HUDEP-2 (cell line): ENCODE measurements at regions not wholly inside any gene's neighbourhood (a gene's known extent, or its start where the extent isn't known, plus 50 kb on each side); places are given as distances from the start of the nearest gene placed in this dataset.

Experiments used
- DNase-seq, 76 experiments: peaks; one replicate each; lab custom pipeline; 2025; ENCODE audit not compliant: unreplicated experiment in 76 of 76; lab: John Stamatoyannopoulos, UW

DNA sequence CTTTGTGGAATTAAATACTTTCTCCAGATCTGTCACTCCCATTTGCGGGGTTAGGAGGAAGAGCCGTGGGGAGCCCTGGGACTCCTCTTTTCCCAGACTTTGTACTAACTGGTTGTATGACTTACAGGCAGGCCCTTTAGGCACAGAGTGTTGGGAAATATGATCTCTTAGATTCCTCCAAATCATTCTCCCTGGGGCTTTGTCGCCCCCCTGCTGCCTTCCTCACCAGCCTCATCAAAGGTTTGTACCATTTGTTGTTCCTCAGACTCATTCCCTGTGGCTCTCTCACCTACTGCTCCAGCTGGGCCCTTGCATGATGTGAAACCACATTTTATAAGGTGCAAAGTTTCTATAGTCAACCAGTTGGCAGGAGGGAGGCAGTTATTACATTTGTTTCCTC, 56.4 kb downstream of the CRYGS start:
- no peak for DNase-seq

- DNase-seq = no peak
Measured at GRCh38 chr3:186487037-186487436, 57.1 kb downstream of the CRYGS start.

DNA sequence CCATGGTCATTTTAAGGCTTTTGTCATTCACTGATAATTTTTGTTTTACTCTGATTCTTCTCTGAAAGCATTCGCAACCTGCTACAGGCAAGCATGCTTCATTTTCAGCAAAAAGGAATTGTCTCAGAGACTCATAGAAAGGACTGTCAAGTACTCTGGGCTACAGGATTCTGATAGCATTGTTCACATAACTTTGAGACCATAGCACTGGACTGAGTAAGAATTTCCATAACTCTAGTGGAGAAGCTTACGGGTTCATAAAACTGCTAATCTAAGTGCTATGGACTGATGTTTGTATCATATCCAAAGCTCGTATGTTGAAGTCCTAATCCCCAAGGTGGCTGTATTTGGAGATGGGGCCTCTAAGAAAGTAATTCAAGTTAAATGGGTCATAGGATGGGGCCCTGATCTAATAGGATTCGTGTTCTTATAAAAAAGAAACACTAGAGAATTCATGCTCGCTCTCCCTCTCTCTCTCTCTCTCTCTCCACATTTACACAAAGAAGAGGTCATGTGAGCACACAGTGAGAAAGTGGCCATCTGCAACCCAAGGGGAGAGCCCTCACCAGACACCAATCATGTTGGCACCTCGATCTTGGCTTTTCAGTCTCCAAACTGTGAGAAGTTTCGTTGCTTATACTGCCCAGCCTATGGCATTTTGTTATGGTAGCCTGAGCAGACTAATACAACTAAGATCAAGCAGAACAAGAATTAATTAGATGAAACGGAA, 60.4 kb downstream of the CRYGS start:
- DNase-seq = no peak

DNA sequence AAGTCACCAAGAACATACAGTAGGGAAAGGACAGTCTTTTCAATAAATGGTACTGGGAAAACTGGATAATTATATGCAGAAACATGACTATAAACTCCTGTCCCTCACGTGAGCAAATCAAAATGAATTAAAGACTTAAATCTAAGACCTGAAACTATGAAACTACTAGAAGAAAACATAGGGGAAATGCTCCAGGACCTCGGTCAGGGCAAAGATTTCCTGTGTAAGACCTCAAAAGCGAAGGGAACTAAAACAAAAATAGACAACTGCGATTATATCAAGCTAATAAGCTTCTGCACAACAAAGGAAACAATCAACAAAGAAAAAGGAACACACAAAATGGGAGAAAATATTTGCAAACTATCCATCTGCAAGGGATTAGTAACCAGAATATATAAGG, 62.7 kb downstream of the CRYGS start:
- DNase-seq = no peak

DNA sequence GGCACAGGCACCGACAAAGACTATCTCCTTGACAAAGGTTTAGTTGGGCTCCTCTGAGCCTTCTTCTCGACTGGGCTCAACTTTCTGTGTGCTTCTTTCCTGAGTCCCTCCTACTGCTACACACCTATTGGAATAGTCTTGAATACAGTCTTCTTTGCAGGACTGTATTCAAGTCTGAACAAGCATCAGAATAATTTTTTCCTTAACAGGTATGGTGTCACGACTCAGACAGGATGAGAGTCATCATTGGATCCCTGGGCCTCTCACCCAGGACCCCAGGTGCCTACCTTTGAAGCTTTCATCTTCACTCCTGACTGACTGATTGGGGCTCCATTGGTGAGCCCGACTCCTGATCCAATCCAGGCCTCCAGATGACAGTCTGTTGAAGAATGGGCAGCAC, 66.3 kb downstream of the CRYGS start:
- no peak for DNase-seq

GRCh38 chr3:186477033-186477432, 67.1 kb downstream of the CRYGS start:
- DNase-seq = no peak

- no peak for DNase-seq
Measured at GRCh38 chr3:186476541-186476940, 67.6 kb downstream of the CRYGS start.

DNA sequence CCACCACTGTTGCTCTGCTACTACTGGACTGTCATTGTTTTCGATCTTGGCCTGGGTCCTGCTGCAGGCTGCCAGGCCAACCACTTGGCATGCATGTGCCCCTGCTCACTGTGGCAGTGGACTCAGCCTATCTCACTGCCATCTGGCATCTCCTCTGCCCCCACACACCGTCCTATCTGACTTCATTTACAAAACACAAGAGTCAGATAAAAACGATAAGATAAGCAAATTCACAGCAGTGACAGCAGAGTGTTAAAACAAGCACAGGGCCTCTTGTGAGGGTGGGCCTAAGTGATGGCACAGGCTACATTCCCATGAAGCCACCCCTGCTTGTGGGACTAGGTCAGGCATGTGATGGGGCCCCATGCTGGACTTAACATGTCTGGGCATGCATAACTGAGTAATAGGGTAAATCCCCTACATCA, 68.1 kb downstream of the CRYGS start:
- peak in 1 of 76 experiments; percentile 8 for DNase-seq

DNA sequence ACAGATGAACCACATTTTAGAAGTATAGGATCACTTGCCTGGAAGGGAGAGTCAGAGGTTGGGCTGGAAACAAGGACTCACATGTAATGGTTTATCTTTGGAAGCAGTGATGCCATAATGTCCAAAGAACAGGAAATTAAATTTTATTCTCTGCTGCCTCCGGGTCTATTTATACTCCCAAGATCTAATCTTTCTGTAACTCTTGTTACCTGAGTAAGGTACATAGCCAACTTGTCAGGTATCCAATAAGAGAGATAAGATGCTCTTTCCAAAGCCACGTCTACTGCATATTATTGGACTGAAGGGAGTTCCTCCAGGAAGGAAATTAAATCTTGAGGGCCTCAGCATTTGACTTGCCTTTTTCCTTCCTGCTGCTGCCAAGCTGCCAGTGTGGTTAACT, 71.0 kb downstream of the CRYGS start:
- DNase-seq = no peak

DNA sequence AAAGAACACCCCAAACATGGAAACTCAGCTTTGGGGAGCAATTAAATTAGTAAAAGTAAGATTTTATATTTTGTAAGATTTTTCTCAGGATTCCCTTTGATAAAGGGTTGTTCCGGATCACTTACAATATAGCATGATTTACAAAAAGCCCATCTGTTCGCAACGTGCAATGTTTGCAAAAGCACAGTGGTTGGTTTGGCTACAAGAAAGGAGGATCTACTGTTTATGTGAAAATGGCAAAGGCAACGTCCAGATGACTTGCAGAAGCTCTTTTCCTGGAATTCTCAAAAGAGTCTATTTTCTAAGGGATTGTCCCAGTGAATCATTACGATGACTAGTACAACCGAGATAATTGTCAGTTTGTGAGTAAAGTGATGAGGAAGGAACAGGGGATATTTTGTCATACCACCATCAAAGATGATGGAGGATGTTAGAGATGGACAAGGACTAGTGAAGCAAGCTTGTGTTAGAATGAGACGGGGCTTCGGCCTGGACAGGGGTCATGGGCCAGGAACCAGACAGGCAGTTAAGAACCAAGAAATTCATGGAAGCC, 71.6 kb downstream of the CRYGS start:
- no peak for DNase-seq

DNA sequence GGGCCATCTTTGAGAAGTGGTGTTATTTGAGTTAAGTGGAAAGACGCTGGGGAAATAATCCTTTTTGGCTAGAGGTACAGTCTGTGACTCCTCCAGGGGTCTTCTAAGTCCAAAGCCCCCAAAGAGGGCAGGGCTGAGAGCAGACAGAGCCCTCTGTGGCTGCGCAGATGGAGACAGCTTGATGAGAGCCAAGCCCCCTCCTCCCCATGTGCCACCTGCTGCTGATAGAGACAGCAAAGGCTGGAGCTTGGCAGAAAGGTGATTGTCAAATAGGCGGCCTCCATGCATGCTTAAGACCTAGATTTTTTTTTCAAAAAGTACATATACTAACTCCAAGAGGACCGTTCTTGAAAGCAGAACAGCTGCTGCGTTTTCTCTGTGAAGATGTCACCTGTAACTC, 72.4 kb downstream of the CRYGS start:
- DNase-seq = no peak

- DNase-seq = no peak
Measured at GRCh38 chr3:186469525-186469924, 74.7 kb downstream of the CRYGS start.

DNA sequence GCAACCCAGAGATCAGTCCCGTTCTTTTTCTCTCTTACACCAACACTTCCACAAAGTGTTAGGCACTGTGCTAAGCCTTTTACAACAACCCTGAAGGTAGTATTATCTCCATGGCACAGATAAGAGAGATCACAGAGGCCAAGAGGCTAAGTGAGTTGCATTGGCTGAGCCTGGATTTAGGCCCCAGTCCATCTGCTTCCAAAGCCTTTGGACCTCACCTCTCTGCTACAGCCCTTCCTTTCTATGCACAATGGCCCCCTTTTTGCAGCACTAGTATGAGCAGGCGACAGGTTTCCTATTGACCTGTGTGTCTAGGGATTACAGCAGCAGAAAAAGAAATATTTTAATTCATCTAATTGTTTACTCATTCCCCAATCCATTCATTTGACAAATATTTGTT, 76.2 kb downstream of the CRYGS start:
- DNase-seq = no peak

GRCh38 chr3:186466391-186466974, 77.7 kb downstream of the CRYGS start:
- DNase-seq = no peak

GRCh38 chr3:186465508-186465907, 78.7 kb downstream of the CRYGS start:
- DNase-seq = no peak

GRCh38 chr3:186464424-186465093, 79.6 kb downstream of the CRYGS start:
- peak in 4 of 76 experiments; percentile 4 to 13 (median 11) for DNase-seq

DNA sequence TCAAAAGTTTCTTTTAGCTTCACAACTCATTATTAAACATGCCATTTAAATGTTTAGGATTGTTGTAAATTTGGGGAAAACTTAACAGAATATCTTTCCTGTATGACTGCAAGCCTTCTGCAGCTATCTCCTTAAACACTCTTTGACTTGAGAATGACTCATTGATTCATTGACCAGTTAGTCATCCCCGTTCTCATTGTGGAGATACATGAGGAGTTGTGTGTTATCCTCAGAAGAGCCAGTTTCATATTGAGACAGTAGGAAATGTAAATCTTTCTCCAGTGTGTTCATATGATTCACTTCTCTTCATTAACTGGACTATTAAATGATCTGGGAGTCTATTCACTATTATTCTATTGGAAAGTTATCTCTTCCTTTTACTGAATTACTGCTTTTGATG, 83.0 kb downstream of the CRYGS start:
- DNase-seq = peak in 3 of 76 experiments; percentile 4 to 13 (median 11)

- DNase-seq = no peak
Measured at GRCh38 chr3:186459108-186459467, 85.1 kb downstream of the CRYGS start.

GRCh38 chr3:186458306-186459107, 85.7 kb downstream of the CRYGS start:
- no peak for DNase-seq

- DNase-seq = no peak
Measured at GRCh38 chr3:186457236-186457635, 86.9 kb downstream of the CRYGS start.

DNA sequence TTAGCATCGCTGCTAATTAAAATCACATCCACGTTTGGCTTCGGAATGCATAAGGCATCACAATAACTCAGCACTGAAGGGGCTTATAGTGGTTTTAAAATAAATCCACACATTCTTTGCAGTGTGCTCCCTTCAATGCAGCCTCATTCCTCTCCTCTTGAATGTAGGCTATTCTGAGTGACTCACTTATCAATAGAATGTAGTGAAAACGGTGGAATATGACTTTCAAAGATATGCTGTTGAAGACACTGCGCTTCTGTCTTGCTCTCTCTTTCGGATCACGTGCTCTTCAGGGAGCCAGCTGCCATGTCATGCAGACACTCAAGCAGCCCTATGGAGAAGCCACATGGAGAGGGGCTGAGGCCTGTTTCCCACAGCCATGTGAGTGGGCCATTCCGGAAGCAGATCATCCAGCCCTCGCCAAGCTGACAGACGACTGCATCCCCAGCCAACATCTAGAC, 87.4 kb downstream of the CRYGS start:
- DNase-seq = no peak
